ENCODE measurements at regions not wholly inside any gene's neighbourhood (a gene's known extent, or its start where the extent isn't known, plus 50 kb on each side); places are given as distances from the start of the nearest gene placed in this dataset.

DNA sequence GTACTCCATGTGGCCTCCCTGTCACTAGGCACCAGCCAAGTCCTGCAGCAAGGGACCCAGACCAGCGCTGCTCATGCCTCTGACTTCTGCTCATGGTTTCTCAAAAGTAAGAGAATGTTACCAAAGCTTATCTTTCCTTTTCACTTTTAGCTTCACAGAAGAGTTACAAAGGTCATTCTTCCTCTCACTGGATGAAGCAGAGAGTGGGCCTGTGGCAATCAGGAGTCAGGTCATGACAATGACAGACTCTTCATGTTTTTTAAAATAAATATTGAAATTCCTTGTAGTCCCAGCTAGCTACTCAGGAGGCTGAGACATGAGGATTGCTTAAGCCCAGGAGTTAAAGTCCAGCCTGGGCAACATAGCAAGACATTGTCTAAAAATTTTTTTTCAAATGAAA, 126.1 kb downstream of the OSR1 start:
- no peak for DNase-seq

DNA sequence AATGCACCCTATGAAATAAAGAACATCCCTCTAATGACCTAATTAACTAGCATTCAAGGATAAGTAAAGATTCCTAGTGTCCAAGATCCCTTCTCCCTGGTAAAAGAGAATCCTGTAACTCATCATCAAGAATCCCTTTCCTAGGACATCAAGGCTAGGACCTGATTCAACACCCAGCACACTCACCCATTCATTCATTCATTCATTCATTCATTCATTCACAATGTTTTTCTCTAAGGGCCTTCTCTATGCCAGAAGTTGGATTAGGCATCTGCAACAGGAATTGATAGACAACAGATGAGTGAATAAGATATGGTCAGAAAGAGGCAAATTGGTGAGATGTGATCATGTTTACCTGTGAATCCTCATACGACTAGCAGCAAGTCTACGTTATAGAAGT, 126.8 kb downstream of the OSR1 start:
- DNase-seq = no peak

- DNase-seq = no peak
Measured at GRCh38 chr2:19230626-19231025, 127.8 kb downstream of the OSR1 start.

- no peak for DNase-seq
Measured at GRCh38 chr2:19228715-19229114, 129.7 kb downstream of the OSR1 start.

DNA sequence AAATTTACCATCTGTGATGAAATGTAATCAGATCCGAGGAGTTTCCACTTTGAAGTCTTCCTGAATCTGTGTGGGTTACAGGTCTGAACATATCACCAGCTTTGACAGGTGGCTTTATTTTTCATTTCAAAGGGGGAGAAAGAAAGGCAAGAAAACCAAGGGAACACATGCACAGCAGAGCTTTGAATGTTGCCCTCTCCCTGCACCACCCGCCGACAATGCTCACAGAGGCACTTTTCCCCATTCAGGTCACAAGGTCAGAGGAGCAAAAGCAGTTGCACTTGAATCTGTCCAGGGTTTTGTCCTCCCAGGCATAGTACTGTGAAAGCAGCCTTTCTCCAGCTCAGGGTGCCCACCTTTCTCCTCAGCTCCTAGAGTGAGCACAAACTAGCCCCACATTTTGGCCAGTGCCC, 130.2 kb downstream of the OSR1 start:
- DNase-seq = no peak

- no peak for DNase-seq
Measured at GRCh38 chr2:19226871-19227270, 131.6 kb downstream of the OSR1 start.

DNA sequence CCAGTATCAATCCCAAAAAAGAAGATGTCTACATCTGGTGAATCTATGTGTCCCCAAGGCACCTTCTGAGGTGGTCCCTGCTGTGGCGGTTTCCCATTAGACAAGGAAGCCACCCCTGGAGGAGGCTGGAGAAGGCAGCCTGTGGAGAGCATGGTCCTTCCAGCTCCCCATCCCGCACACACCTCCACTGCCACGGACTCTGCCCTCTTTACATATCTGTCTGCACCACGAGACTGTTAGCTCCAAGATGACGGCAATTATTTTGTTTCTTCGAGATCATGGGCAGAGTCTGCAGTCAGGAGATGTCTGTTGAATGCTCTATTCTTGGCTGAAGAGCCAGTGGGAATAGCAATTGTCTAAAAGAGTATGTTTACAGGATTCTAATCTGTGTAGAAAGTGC, 132.0 kb downstream of the OSR1 start:
- DNase-seq = no peak

DNA sequence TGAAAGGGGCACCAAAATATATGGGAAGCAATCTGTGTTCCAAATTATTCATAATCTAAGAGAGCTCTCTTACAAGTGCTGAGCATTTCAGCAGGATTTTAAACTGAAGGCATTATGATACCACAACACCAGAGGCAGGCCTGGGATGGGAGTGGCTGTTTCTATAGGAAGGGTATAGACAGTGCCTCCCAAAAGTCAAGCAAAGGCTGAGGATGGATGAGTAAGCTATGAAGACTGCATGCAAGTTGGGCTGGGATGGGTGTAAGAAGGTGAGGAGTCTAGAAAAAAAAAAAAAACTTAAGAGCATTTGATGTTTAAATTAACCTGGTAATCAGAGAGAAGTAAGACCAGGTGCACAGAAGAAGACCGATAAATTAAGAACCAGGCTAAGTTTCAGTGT, 132.5 kb downstream of the OSR1 start:
- DNase-seq = no peak

DNA sequence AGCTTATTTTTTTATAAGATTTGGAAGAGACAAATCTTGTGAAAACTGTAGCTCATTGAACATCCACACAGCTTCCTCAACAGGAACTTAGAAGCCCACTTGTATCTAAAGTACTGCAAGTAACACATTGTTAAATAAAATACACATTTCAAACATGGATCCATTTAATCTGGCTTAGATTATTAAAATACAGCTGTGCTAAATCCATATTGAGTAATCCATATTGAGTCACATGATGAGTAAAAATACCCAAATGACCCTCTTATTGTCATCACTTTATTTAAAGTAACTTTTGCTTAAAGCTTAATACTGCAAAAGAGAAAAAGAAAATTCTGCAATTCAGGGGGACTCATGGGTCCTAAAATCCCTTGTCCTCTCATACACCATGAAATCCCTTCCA, 133.3 kb downstream of the OSR1 start:
- no peak for DNase-seq

- no peak for DNase-seq
Measured at GRCh38 chr2:19224486-19224885, 133.9 kb downstream of the OSR1 start.

- DNase-seq = no peak
Measured at GRCh38 chr2:19224011-19224410, 134.4 kb downstream of the OSR1 start.

DNA sequence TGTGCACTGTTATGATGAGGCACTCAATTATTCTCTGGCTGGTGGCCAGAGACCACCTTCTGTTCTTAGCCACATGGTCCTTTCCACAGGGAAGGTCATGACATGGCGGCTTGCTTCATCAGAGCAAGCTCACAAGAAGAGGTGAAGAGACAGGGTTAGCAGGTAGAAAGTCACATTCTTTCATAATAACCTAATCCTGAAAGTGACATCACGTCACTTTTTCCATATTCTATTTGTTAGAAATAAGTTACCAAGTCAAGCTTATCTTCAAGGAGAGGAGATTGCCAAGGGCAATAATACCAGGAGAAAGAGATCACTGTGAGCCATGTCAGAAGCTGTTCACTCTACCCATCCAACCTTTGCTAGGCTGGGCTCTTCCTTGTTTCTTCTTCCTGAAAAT, 139.4 kb downstream of the OSR1 start:
- no peak for DNase-seq

DNA sequence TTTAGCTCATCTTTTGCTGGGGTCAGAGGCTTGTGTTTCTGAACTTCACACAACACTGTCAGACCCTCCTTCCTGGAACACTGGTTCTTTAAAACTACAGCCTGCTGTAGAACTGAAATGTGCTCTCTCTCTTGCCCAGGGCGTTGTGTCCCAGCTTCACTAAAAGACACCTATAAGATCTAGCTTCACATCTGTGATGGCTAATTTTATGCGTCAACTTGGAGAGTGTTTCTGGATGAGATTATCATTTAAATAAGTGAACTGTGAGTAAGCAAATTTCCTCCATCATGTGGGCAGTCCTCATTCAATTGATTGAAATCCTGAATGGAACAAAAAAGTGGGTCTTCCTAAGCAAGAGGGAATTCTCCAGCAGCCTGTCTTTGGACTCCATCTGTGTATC, 140.3 kb downstream of the OSR1 start:
- DNase-seq = no peak

GRCh38 chr2:19216676-19217602, 141.5 kb downstream of the OSR1 start:
- DNase-seq = no peak

DNA sequence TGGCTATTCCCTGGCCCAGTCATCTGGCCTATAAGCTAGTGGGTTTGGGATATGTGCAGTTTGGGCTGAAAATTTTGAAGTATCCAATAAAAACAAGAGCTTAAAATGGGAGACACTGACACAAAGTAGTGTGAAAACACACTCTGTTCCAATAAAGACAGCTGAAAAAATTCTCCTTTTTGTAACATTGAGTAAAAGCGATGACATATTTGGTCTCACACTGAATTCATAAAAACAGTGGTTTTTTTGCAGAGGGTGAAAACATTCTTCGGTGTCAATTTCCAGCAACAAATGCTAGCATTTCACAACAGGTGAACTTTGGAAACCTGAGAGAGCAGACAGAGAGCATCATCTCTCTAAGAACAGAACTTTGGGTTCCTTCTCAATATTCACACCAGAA, 142.2 kb downstream of the OSR1 start:
- DNase-seq = no peak

DNA sequence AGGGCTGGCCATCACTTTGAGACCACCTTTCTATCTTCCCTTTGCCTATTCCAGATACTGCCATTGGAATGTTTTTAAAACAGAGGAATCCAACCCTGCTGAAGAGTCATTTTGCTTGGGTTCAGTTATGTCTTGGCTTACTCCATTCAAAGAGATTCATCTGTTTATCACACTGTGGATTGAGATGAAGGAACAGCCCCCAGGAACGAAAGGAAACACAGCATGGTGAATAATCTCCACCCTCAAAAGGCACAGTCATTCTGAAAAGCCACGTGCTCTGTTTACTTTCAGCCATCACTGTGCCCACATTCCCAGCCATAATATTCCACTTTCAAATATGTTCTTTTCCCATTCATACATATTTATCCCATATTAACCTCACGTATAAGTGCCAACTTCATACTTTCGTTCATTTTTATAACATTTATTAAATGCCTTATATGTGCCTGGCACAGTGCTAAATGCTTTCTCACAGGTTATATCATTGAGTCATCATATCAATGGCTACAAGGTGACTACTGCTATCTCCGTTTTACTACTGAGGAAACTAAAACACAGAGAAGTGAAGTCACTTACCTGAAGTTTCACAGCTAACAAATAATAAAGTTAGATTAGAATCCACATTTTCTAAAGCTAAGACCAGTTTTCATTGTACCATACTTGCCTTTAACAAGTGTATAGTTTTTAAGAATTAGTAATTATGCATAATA, 143.6 kb downstream of the OSR1 start:
- no peak for DNase-seq

DNA sequence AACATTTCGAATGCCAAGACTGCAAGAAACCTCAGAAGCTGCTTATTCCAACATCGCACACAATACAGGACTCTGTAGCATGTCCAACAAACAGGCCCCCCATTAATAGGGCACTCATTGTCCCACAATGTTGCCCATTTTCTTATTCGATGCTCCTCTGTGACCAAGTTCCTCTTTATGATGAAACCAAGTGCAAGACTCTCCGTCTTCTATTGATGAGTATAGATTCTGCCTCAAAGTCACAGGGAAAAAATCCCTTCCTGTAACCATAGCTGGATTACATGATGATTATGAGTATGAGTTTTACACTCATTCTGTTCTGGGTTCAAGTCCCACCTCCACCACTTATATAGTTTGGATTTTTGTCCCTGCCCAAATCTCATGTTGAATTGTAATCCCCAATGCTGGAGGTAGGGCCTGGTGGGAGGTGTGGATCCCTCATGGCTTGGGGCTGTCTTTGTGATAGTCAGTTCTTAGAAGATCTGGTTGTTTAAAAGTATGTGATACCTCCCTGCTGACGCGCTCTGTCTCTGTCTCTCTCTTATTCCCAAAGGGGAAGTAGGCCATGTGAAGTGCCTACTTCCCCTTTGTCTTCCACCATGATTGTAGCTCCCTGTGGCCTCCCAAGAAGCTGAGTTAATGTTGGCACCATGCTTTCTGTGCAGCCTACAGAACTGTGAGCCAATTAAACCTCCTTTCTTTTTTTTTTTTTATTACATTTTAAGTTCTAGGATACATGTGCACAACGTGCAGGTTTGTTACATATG, 148.7 kb downstream of the OSR1 start:
- DNase-seq = no peak

DNA sequence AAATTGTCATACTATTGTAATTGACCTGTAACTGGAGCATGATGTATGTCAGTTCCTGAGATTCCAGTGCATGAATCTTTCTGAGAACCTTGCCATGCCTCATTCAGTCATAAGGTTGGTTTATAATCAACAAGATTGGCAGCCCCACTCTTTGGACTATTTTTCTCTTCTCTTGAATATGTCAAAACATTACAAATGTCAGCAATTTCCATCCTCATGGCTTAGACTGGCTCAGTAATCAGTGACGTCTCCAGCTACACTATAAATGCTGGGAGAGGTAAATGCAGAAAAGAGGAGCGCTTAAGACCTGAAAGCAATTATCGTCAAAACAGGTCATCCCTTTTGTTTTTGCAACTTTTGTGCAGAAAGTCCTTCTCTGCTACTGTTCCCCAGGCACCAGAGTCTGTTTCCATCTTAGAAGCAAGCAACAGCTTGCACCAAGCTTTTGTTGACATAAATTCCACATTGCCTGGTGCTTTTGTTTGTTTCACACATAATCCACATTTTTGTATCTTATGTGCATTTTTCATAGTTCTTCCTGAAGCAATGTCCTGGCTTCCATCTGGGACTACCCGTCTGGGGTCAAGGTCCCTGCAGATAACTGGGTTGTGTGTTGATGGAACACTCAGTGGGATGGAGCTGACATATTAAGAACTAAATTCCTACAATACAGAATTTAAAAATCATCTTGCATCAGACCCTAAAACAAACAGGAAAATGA, 149.8 kb downstream of the OSR1 start:
- no peak for DNase-seq

- no peak for DNase-seq
Measured at GRCh38 chr2:19207452-19207851, 151.0 kb downstream of the OSR1 start.

GRCh38 chr2:19205983-19206533, 152.4 kb downstream of the OSR1 start:
- DNase-seq = no peak

GRCh38 chr2:19203866-19204265, 154.6 kb downstream of the OSR1 start:
- no peak for DNase-seq

DNA sequence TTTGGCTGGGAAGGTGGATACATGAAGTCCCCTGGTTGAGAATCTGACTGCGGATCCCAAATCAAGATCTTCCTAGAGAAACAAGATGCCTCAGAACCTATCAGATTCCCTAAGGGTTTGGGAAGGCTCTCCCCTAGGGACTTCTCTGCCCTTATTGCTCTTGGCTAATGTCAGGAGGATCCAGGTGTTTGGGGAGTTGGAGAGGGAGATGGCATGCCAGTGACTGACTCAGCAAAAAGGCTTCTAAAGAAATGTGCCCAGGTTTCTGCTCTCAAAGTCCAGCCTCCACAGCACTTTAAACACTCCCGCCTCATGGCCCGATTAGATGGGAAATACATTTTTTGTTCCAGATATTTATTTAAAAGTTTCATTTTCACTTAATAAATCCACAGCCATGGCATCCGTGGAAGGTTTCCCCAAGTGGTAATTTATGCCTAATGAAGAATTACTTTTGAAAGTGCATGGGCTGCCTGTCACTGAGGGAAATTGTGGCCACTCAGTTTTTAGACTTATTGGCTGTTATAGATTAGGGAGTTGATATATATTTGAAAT, 156.4 kb downstream of the OSR1 start:
- DNase-seq = no peak

Measured in NCI-H1092 treated with DMSO at 0.1 percent for 48 hours (cell line).